ENCODE measurements at regions not wholly inside any gene's neighbourhood (a gene's known extent, or its start where the extent isn't known, plus 50 kb on each side); places are given as distances from the start of the nearest gene placed in this dataset.
"Not testable (repeated sequence)": the region's sequence is repeated elsewhere in the genome, so short reads cannot be mapped to it uniquely, and the experiment has no call there.

DNA sequence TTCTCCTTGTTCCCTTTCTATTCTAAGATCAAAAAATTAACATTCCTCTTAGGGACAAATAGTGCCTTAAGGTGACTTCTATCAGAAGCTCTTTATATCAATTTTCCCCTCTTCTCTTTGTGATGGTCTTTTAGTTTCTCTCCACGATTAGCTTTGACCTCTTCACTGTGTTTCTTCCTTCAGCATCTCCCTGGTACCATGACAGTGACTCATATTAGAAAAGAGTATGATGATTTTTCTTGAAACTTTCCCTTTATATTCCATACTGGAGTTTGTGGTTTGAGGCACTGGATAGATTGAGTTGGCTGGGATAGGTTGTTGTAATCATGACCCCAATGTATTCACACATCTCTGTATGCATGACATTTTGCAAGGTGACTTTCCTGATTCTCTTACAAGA, 335.6 kb upstream of the GLI3 start:
- no peaks in the 10 kb centered on the region for H3K9me3 ChIP-seq (ENCODE audit: control extremely low read depth in 1 of 5, control insufficient read depth in 4 of 5, insufficient read depth in 2 of 5, low read depth in 1 of 5, low read length in 4 of 5)
- no peaks in the 10 kb centered on the region for H3K36me3 ChIP-seq (ENCODE audit: control insufficient read depth in 4 of 4, insufficient read depth in 4 of 4, low read length in 3 of 4)
- H3K27ac ChIP-seq (ENCODE audit: insufficient read depth in 1 of 2, low read depth in 1 of 2, low read length in 2 of 2, poor library complexity in 1 of 2, severe bottlenecking in 2 of 2) = no peak overlapping the region
- no peak overlapping the region for H3K4me3 ChIP-seq (ENCODE audit: control insufficient read depth in 1 of 7, extremely low read depth in 1 of 7, insufficient read depth in 4 of 7, low read depth in 2 of 7, low read length in 6 of 7)
- CTCF ChIA-PET = no interaction called here
- peaks cover 0 to 5% (median 2%) of the 10 kb centered on the region in 5 experiments for H3K27me3 ChIP-seq (replicated peaks in 2 of 5; ENCODE audit: control insufficient read depth in 4 of 5, insufficient read depth in 5 of 5, low read length in 4 of 5)
- H3K4me1 ChIP-seq (ENCODE audit: control extremely low read depth in 1 of 4, control insufficient read depth in 4 of 4, insufficient read depth in 4 of 4, low read length in 3 of 4) = no peaks in the 10 kb centered on the region
- no CpG with 5 or more reads among the region's 1 CpG for WGBS (ENCODE audit: insufficient coverage)
- POLR2A ChIA-PET = no interaction called here
- DNase-seq = no peak

DNA sequence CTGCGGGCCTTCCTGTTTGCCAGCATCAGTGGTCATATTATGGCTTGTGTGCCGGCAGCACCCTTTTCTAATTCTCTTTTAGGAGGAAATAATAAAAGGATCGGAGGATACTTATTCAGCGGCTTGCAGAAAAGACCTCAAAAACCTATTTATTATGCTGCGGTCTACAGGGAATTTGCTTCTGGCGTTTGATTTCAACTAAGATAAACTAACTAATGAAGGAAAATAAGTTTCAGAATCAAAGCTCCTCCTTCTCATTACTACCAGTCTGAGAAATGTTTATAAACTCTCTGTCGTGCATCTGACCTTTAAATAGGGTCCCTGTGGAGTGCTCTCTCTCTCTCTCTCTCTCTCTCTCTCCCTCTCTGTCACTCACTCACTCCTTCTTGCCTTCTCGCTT, 335.0 kb upstream of the GLI3 start:
- 94% methylated on average over 4 of the region's 8 CpGs for whole genome bisulfite sequencing (ENCODE audit: insufficient coverage)
- Histone ChIP-seq H3K27ac (ENCODE audit: insufficient read depth in 1 of 2, low read depth in 1 of 2, low read length in 2 of 2, poor library complexity in 1 of 2, severe bottlenecking in 2 of 2) (no peak overlapping the region), H3K4me3 (ENCODE audit: control insufficient read depth in 1 of 7, extremely low read depth in 1 of 7, insufficient read depth in 4 of 7, low read depth in 2 of 7, low read length in 6 of 7) (no peak overlapping the region), H3K9me3 (ENCODE audit: control extremely low read depth in 1 of 5, control insufficient read depth in 4 of 5, insufficient read depth in 2 of 5, low read depth in 1 of 5, low read length in 4 of 5) (no peaks in the 10 kb centered on the region), H3K4me1 (ENCODE audit: control extremely low read depth in 1 of 4, control insufficient read depth in 4 of 4, insufficient read depth in 4 of 4, low read length in 3 of 4) (no peaks in the 10 kb centered on the region), H3K36me3 (ENCODE audit: control insufficient read depth in 4 of 4, insufficient read depth in 4 of 4, low read length in 3 of 4) (no peaks in the 10 kb centered on the region), H3K27me3 (replicated peaks in 2 of 5; ENCODE audit: control insufficient read depth in 4 of 5, insufficient read depth in 5 of 5, low read length in 4 of 5) (peaks cover 0 to 5% (median 2%) of the 10 kb centered on the region in 5 experiments)
- ChIA-PET CTCF (no interaction called here), POLR2A (no interaction called here)
- no peak for DNase-seq

GRCh38 chr7:42570944-42571343, 333.9 kb upstream of the GLI3 start:
- ChIA-PET POLR2A (no interaction called here), CTCF (no interaction called here)
- DNase-seq = no peak
- Histone ChIP-seq H3K27me3 (replicated peaks in 2 of 5; ENCODE audit: control insufficient read depth in 4 of 5, insufficient read depth in 5 of 5, low read length in 4 of 5) (peaks cover 0 to 5% (median 0%) of the 10 kb centered on the region in 5 experiments), H3K27ac (ENCODE audit: insufficient read depth in 1 of 2, low read depth in 1 of 2, low read length in 2 of 2, poor library complexity in 1 of 2, severe bottlenecking in 2 of 2) (no peak overlapping the region), H3K9me3 (ENCODE audit: control extremely low read depth in 1 of 5, control insufficient read depth in 4 of 5, insufficient read depth in 2 of 5, low read depth in 1 of 5, low read length in 4 of 5) (no peaks in the 10 kb centered on the region), H3K4me3 (ENCODE audit: control insufficient read depth in 1 of 7, extremely low read depth in 1 of 7, insufficient read depth in 4 of 7, low read depth in 2 of 7, low read length in 6 of 7) (no peak overlapping the region), H3K4me1 (ENCODE audit: control extremely low read depth in 1 of 4, control insufficient read depth in 4 of 4, insufficient read depth in 4 of 4, low read length in 3 of 4) (no peaks in the 10 kb centered on the region), H3K36me3 (ENCODE audit: control insufficient read depth in 4 of 4, insufficient read depth in 4 of 4, low read length in 3 of 4) (no peaks in the 10 kb centered on the region)
- no CpG with 5 or more reads among the region's 2 CpGs for WGBS (ENCODE audit: insufficient coverage)

DNA sequence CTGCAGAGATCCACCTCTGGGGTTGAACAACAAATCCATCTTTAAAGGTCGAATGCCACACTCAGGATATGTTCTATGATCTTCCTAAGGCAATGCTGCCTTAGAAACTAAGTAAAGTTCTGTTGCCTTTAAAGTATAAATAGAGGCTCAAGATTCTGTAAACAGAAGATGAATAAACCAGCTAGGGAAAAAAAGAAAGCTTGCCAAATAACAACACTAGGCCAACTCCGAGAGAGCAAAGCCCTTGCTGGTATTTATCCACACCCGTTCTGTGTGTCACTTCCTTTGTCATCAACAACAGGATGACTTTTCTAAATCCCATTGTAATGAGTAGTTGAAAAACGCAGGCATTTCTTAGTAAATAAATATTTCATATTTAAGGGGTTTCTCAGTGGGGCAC, 330.0 kb upstream of the GLI3 start:
- H3K4me1 ChIP-seq (ENCODE audit: control extremely low read depth in 1 of 4, control insufficient read depth in 4 of 4, insufficient read depth in 4 of 4, low read length in 3 of 4) = no peaks in the 10 kb centered on the region
- 83% methylated on average over 1 of the region's 4 CpGs for WGBS (ENCODE audit: insufficient coverage)
- H3K27me3 ChIP-seq (replicated peaks in 2 of 5; ENCODE audit: control insufficient read depth in 4 of 5, insufficient read depth in 5 of 5, low read length in 4 of 5) = peaks cover 0 to 5% (median 0%) of the 10 kb centered on the region in 5 experiments
- CTCF ChIA-PET = no interaction called here
- H3K27ac ChIP-seq (ENCODE audit: insufficient read depth in 1 of 2, low read depth in 1 of 2, low read length in 2 of 2, poor library complexity in 1 of 2, severe bottlenecking in 2 of 2) = no peak overlapping the region
- H3K4me3 ChIP-seq (ENCODE audit: control insufficient read depth in 1 of 7, extremely low read depth in 1 of 7, insufficient read depth in 4 of 7, low read depth in 2 of 7, low read length in 6 of 7) = no peak overlapping the region
- POLR2A ChIA-PET = no interaction called here
- H3K36me3 ChIP-seq (ENCODE audit: control insufficient read depth in 4 of 4, insufficient read depth in 4 of 4, low read length in 3 of 4) = no peaks in the 10 kb centered on the region
- H3K9me3 ChIP-seq (ENCODE audit: control extremely low read depth in 1 of 5, control insufficient read depth in 4 of 5, insufficient read depth in 2 of 5, low read depth in 1 of 5, low read length in 4 of 5) = no peaks in the 10 kb centered on the region
- no peak for DNase-seq

GRCh38 chr7:42561797-42562196, 324.8 kb upstream of the GLI3 start:
- no peaks in the 10 kb centered on the region for H3K36me3 ChIP-seq (ENCODE audit: control insufficient read depth in 4 of 4, insufficient read depth in 4 of 4, low read length in 3 of 4)
- DNase-seq = no peak

DNA sequence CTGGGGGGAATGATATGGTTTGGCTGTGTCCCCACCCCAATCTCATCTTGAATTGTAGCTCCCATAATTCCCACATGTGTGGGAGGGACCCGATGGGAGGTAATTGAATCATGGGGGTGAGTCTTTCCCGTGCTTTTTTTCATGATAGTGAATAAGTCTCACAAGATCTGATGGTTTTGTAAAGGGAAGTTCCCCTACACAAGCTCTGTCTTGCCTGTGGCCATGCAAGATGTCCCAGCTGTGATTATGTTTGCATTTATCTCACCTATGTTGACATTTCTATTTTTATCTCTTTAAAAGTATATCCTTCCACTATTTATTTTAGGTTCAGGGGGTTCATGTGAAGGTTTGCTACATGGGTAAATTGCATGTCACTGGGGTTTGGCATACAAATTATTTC, 323.9 kb upstream of the GLI3 start:
- H3K4me3 ChIP-seq (ENCODE audit: control insufficient read depth in 1 of 7, extremely low read depth in 1 of 7, insufficient read depth in 4 of 7, low read depth in 2 of 7, low read length in 6 of 7) = no peak overlapping the region
- POLR2A ChIA-PET = no interaction called here
- H3K27me3 ChIP-seq (replicated peaks in 2 of 5; ENCODE audit: control insufficient read depth in 4 of 5, insufficient read depth in 5 of 5, low read length in 4 of 5) = no peaks in the 10 kb centered on the region
- H3K36me3 ChIP-seq (ENCODE audit: control insufficient read depth in 4 of 4, insufficient read depth in 4 of 4, low read length in 3 of 4) = no peaks in the 10 kb centered on the region
- DNase-seq = no peak
- no CpG with 5 or more reads among the region's 2 CpGs for WGBS (ENCODE audit: insufficient coverage)
- H3K9me3 ChIP-seq (ENCODE audit: control extremely low read depth in 1 of 5, control insufficient read depth in 4 of 5, insufficient read depth in 2 of 5, low read depth in 1 of 5, low read length in 4 of 5) = peaks cover 0 to 4% (median 1%) of the 10 kb centered on the region in 5 experiments
- CTCF ChIA-PET = interaction anchor here (1.2 kb wide), 1 partner anchor 15 kb away, joined by 3 read pairs; no protein-coding TSS in a partner anchor
- H3K27ac ChIP-seq (ENCODE audit: insufficient read depth in 1 of 2, low read depth in 1 of 2, low read length in 2 of 2, poor library complexity in 1 of 2, severe bottlenecking in 2 of 2) = no peak overlapping the region
- no peaks in the 10 kb centered on the region for H3K4me1 ChIP-seq (ENCODE audit: control extremely low read depth in 1 of 4, control insufficient read depth in 4 of 4, insufficient read depth in 4 of 4, low read length in 3 of 4)

More at GRCh38 chr7:42561797-42562196, 324.8 kb upstream of the GLI3 start:
- Histone ChIP-seq H3K9me3 (ENCODE audit: control extremely low read depth in 1 of 5, control insufficient read depth in 4 of 5, insufficient read depth in 2 of 5, low read depth in 1 of 5, low read length in 4 of 5) (peaks cover 0 to 2% (median 0%) of the 10 kb centered on the region in 5 experiments), H3K27me3 (replicated peaks in 2 of 5; ENCODE audit: control insufficient read depth in 4 of 5, insufficient read depth in 5 of 5, low read length in 4 of 5) (no peaks in the 10 kb centered on the region), H3K4me3 (ENCODE audit: control insufficient read depth in 1 of 7, extremely low read depth in 1 of 7, insufficient read depth in 4 of 7, low read depth in 2 of 7, low read length in 6 of 7) (no peak overlapping the region), H3K4me1 (ENCODE audit: control extremely low read depth in 1 of 4, control insufficient read depth in 4 of 4, insufficient read depth in 4 of 4, low read length in 3 of 4) (no peaks in the 10 kb centered on the region), H3K27ac (ENCODE audit: insufficient read depth in 1 of 2, low read depth in 1 of 2, low read length in 2 of 2, poor library complexity in 1 of 2, severe bottlenecking in 2 of 2) (no peak overlapping the region)
- POLR2A ChIA-PET = no interaction called here
- CTCF ChIA-PET = no interaction called here
- no CpG with 5 or more reads among the region's 1 CpG for WGBS (ENCODE audit: insufficient coverage)

- CTCF ChIA-PET; H3K27me3 ChIP-seq (replicated peaks in 2 of 5; ENCODE audit: control insufficient read depth in 4 of 5, insufficient read depth in 5 of 5, low read length in 4 of 5); DNase-seq; H3K27ac ChIP-seq (ENCODE audit: insufficient read depth in 1 of 2, low read depth in 1 of 2, low read length in 2 of 2, poor library complexity in 1 of 2, severe bottlenecking in 2 of 2); POLR2A ChIA-PET; H3K4me1 ChIP-seq (ENCODE audit: control extremely low read depth in 1 of 4, control insufficient read depth in 4 of 4, insufficient read depth in 4 of 4, low read length in 3 of 4); H3K4me3 ChIP-seq (ENCODE audit: control insufficient read depth in 1 of 7, extremely low read depth in 1 of 7, insufficient read depth in 4 of 7, low read depth in 2 of 7, low read length in 6 of 7); H3K36me3 ChIP-seq (ENCODE audit: control insufficient read depth in 4 of 4, insufficient read depth in 4 of 4, low read length in 3 of 4): not testable (repeated sequence)
- peaks cover 0 to 22% (median 3%) of the 10 kb centered on the region in 5 experiments for H3K9me3 ChIP-seq (ENCODE audit: control extremely low read depth in 1 of 5, control insufficient read depth in 4 of 5, insufficient read depth in 2 of 5, low read depth in 1 of 5, low read length in 4 of 5)
- WGBS (ENCODE audit: insufficient coverage) = 100% methylated on average over 1 of the region's 2 CpGs
These were observed 317.9 kb upstream of the GLI3 start for GRCh38 chr7:42554932-42555331.

Data from common myeloid progenitor, CD34-positive (primary cell).